Breast epithelium (tissue), 3 donors: ENCODE measurements at regions not wholly inside any gene's neighbourhood (a gene's known extent, or its start where the extent isn't known, plus 50 kb on each side); places are given as distances from the start of the nearest gene placed in this dataset.

Source experiments
- POLR2A ChIP-seq: fragments of 450-650 bp; IDR thresholded peaks from one replicate; pipeline ENCODE4 v1.6.1; 2016; ENCODE audit warnings: antibody characterized with exemption, mild to moderate bottlenecking, moderate library complexity
- TF ChIP-seq, protein P1 (sequence below), 3 donors: fragments of 450-650 bp; IDR thresholded peaks; one replicate each; pipeline ENCODE4 v1.5.1; 2016 to 2017; ENCODE audit warnings: antibody characterized with exemption in 3 of 3, mild to moderate bottlenecking in 3 of 3, moderate library complexity in 3 of 3

DNA sequence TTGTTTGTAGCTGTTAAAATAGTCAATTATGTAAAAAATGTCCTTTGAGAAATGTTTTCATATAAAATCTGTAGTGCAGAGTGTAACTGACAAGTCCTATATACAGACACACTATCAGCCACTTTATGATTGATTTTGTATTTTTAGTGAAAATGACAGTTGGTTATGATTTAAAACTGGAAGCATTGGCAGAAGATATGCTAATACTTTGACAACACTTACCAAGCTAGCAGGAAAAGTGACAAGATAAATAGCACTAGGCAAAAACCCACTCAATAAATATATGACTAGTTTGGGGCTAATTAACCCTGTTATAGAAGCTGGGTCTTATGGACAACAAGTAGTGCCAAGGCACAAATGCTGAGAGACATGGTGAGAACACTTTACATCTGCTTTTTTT, 772.9 kb upstream of the NOVA1 start:
- TF ChIP-seq, protein P1, sequence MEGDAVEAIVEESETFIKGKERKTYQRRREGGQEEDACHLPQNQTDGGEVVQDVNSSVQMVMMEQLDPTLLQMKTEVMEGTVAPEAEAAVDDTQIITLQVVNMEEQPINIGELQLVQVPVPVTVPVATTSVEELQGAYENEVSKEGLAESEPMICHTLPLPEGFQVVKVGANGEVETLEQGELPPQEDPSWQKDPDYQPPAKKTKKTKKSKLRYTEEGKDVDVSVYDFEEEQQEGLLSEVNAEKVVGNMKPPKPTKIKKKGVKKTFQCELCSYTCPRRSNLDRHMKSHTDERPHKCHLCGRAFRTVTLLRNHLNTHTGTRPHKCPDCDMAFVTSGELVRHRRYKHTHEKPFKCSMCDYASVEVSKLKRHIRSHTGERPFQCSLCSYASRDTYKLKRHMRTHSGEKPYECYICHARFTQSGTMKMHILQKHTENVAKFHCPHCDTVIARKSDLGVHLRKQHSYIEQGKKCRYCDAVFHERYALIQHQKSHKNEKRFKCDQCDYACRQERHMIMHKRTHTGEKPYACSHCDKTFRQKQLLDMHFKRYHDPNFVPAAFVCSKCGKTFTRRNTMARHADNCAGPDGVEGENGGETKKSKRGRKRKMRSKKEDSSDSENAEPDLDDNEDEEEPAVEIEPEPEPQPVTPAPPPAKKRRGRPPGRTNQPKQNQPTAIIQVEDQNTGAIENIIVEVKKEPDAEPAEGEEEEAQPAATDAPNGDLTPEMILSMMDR (IDR thresholded peaks at IDR 0.05) = no peak
- TF ChIP-seq POLR2A = no peak
